NCI-H524 treated with DMSO at 0.1 percent for 48 hours (cell line): ENCODE measurements at regions not wholly inside any gene's neighbourhood (a gene's known extent, or its start where the extent isn't known, plus 50 kb on each side); places are given as distances from the start of the nearest gene placed in this dataset.

Source experiments
- DNase-seq: peaks from one replicate; lab custom pipeline; 2025; lab: John Stamatoyannopoulos, UW

- no peak for DNase-seq
Observed at GRCh38 chr12:74906224-74906623, 303.4 kb downstream of the KCNC2 start.

GRCh38 chr12:74910831-74911230, 298.8 kb downstream of the KCNC2 start:
- DNase-seq, result no peak

- no peak for DNase-seq
Observed at GRCh38 chr12:74914378-74914777, 295.3 kb downstream of the KCNC2 start.

- DNase-seq, result no peak
Observed at GRCh38 chr12:74915718-74916117, 293.9 kb downstream of the KCNC2 start.

GRCh38 chr12:74917743-74918142, 291.9 kb downstream of the KCNC2 start:
- no peak for DNase-seq

- no peak for DNase-seq
Observed at GRCh38 chr12:74918291-74918690, 291.3 kb downstream of the KCNC2 start.

- DNase-seq, result no peak
Observed at GRCh38 chr12:74922117-74922516, 287.5 kb downstream of the KCNC2 start.

- no peak for DNase-seq
Observed at GRCh38 chr12:74922642-74923041, 287.0 kb downstream of the KCNC2 start.

- DNase-seq, result no peak
Observed at GRCh38 chr12:74941670-74942069, 268.0 kb downstream of the KCNC2 start.

- no peak for DNase-seq
Observed at GRCh38 chr12:74945771-74946198, 263.9 kb downstream of the KCNC2 start.

- DNase-seq, result no peak
Observed at GRCh38 chr12:74953697-74954096, 255.9 kb downstream of the KCNC2 start.

GRCh38 chr12:74957231-74957630, 252.4 kb downstream of the KCNC2 start:
- no peak for DNase-seq

- DNase-seq, result no peak
Observed at GRCh38 chr12:74957634-74958033, 252.0 kb downstream of the KCNC2 start.

GRCh38 chr12:74959657-74960056, 250.0 kb downstream of the KCNC2 start:
- DNase-seq, result no peak

- no peak for DNase-seq
Observed at GRCh38 chr12:74963304-74963703, 246.3 kb downstream of the KCNC2 start.

GRCh38 chr12:74963867-74964331, 245.7 kb downstream of the KCNC2 start:
- no peak for DNase-seq

GRCh38 chr12:74964390-74964789, 245.2 kb downstream of the KCNC2 start:
- DNase-seq, result no peak

- no peak for DNase-seq
Observed at GRCh38 chr12:74971201-74971600, 238.4 kb downstream of the KCNC2 start.

GRCh38 chr12:74977832-74978481, 231.7 kb downstream of the KCNC2 start:
- DNase-seq, result no peak

GRCh38 chr12:74980510-74980909, 229.1 kb downstream of the KCNC2 start:
- DNase-seq, result peak; percentile 46

GRCh38 chr12:74981541-74981940, 228.1 kb downstream of the KCNC2 start:
- DNase-seq, result no peak

- DNase-seq, result no peak
Observed at GRCh38 chr12:74983917-74984316, 225.7 kb downstream of the KCNC2 start.

GRCh38 chr12:74984631-74985030, 225.0 kb downstream of the KCNC2 start:
- no peak for DNase-seq

GRCh38 chr12:74985293-74985985, 224.2 kb downstream of the KCNC2 start:
- DNase-seq, result no peak
